NCI-H1048 (cell line): ENCODE measurements at regions not wholly inside any gene's neighbourhood (a gene's known extent, or its start where the extent isn't known, plus 50 kb on each side); places are given as distances from the start of the nearest gene placed in this dataset.
"Not testable (repeated sequence)": the region's sequence is repeated elsewhere in the genome, so short reads cannot be mapped to it uniquely, and the experiment has no call there.

Experiments
- DNase-seq: peaks from one replicate; lab custom pipeline; 2025; lab: John Stamatoyannopoulos, UW

- DNase-seq: no peak
Observed at GRCh38 chr3:153442799-153443487, 280.9 kb downstream of the RAP2B start.

GRCh38 chr3:153443961-153444360 lies 281.9 kb downstream of the RAP2B start:
- DNase-seq: no peak

- DNase-seq: no peak
Observed at GRCh38 chr3:153445817-153446216, 283.8 kb downstream of the RAP2B start.

GRCh38 chr3:153448151-153448829 lies 286.3 kb downstream of the RAP2B start:
- no peak for DNase-seq

GRCh38 chr3:153456833-153457545 lies 295.0 kb downstream of the RAP2B start:
- DNase-seq: no peak

- no peak for DNase-seq
Observed at GRCh38 chr3:153458881-153459280, 296.9 kb downstream of the RAP2B start.

GRCh38 chr3:153462545-153462944 lies 300.5 kb downstream of the RAP2B start:
- no peak for DNase-seq

GRCh38 chr3:153463895-153464294 lies 301.9 kb downstream of the RAP2B start:
- DNase-seq: no peak

- DNase-seq: no peak
Observed at GRCh38 chr3:153469162-153469561, 307.1 kb downstream of the RAP2B start.

- DNase-seq: no peak
Observed at GRCh38 chr3:153484842-153485241, 322.8 kb downstream of the RAP2B start.

- no peak for DNase-seq
Observed at GRCh38 chr3:153495422-153495821, 333.4 kb downstream of the RAP2B start.

- no peak for DNase-seq
Observed at GRCh38 chr3:153502682-153503081, 340.7 kb downstream of the RAP2B start.

GRCh38 chr3:153503873-153504272 lies 341.8 kb downstream of the RAP2B start:
- DNase-seq: no peak

GRCh38 chr3:153506205-153506604 lies 344.2 kb downstream of the RAP2B start:
- DNase-seq: not testable (repeated sequence)

GRCh38 chr3:153506686-153507085 lies 344.7 kb downstream of the RAP2B start:
- DNase-seq: not testable (repeated sequence)

- no peak for DNase-seq
Observed at GRCh38 chr3:153513236-153513635, 351.2 kb downstream of the RAP2B start.

- no peak for DNase-seq
Observed at GRCh38 chr3:153528473-153528872, 366.4 kb downstream of the RAP2B start.

- no peak for DNase-seq
Observed at GRCh38 chr3:153539263-153539662, 377.2 kb downstream of the RAP2B start.

GRCh38 chr3:153545471-153545870 lies 383.4 kb downstream of the RAP2B start:
- no peak for DNase-seq

- DNase-seq: no peak
Observed at GRCh38 chr3:153547970-153548369, 385.9 kb downstream of the RAP2B start.

- not testable (repeated sequence) for DNase-seq
Observed at GRCh38 chr3:153549686-153550085, 387.7 kb downstream of the RAP2B start.

- no peak for DNase-seq
Observed at GRCh38 chr3:153551536-153552285, 389.7 kb downstream of the RAP2B start.
